Osteocyte (in vitro differentiated cells): ENCODE measurements at regions not wholly inside any gene's neighbourhood (a gene's known extent, or its start where the extent isn't known, plus 50 kb on each side); places are given as distances from the start of the nearest gene placed in this dataset.
"Not testable (repeated sequence)": the region's sequence is repeated elsewhere in the genome, so short reads cannot be mapped to it uniquely, and the experiment has no call there.

Experiments used
- DNase-seq: peaks from one replicate; pipeline ENCODE4 v3.0.0; 2021; ENCODE audit warnings: mixed read lengths; ENCODE audit not compliant: unreplicated experiment; ENCODE audit errors: extremely low spot score
- H3K27ac Mint-ChIP-seq: one replicate; pipeline ENCODE4 v1.8.0; 2021; ENCODE audit warnings: mild to moderate bottlenecking, mixed read lengths; ENCODE audit not compliant: unreplicated experiment
- H3K27me3 Mint-ChIP-seq: one replicate; pipeline ENCODE4 v1.8.0; 2021; ENCODE audit warnings: mixed read lengths; ENCODE audit not compliant: unreplicated experiment
- H3K36me3 Mint-ChIP-seq: one replicate; pipeline ENCODE4 v1.8.0; 2021; ENCODE audit warnings: mixed read lengths; ENCODE audit not compliant: unreplicated experiment
- H3K4me1 Mint-ChIP-seq: one replicate; pipeline ENCODE4 v1.8.0; 2021; ENCODE audit warnings: mixed read lengths; ENCODE audit not compliant: unreplicated experiment
- H3K4me3 Mint-ChIP-seq: one replicate; pipeline ENCODE4 v1.8.0; 2021; ENCODE audit warnings: mild to moderate bottlenecking, moderate library complexity, mixed read lengths; ENCODE audit not compliant: unreplicated experiment
- H3K9me3 Mint-ChIP-seq: one replicate; pipeline ENCODE4 v1.8.0; 2021; ENCODE audit warnings: mixed read lengths; ENCODE audit not compliant: unreplicated experiment
- TF ChIP-seq, protein P1 (sequence below): fragments of 200-600 bp; sonication (generic); IDR thresholded peaks from 2 replicates; pipeline ENCODE4 v1.5.0; 2021; ENCODE audit warnings: antibody characterized with exemption, mild to moderate bottlenecking, moderate library complexity

DNA sequence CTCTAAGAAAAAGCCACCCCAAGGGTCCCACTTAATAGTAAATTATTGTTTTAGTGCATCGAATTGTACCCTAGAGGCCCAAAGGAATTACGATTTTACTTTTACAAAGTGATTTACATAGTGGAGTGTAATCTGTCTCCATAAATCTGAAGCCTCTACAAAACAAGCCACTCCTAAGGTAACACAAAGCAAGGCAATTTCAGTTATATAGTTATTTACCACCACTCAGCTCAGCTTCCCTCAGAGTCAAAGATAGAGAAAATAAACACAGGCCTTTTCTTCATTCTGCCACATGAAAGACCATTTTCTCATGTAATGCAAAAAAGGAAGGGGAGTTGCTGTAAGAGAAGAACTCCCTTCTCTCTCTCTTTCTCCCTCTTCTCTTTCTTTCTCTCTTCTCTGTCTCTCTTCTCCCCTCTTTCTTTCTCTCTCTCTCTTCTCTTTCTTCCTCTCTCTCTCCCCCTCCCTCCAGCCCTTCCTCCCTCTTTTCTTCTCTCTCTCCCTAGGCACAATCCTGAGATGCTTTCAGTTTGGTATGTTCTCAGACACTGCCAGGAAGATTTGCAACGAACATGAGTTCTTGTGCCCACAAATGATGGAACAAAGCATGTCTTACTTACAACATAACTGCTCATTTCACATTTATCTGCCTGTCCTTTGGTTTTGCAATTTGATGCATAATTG is 264.5 kb downstream of the BCL2 start:
- no peaks in the 10 kb centered on the region for H3K9me3 Mint-ChIP-seq
- H3K27me3 Mint-ChIP-seq = peaks cover 26% of the 10 kb centered on the region
- H3K27ac Mint-ChIP-seq = no peak overlapping the region
- no peaks in the 10 kb centered on the region for H3K4me1 Mint-ChIP-seq
- TF ChIP-seq, protein P1, sequence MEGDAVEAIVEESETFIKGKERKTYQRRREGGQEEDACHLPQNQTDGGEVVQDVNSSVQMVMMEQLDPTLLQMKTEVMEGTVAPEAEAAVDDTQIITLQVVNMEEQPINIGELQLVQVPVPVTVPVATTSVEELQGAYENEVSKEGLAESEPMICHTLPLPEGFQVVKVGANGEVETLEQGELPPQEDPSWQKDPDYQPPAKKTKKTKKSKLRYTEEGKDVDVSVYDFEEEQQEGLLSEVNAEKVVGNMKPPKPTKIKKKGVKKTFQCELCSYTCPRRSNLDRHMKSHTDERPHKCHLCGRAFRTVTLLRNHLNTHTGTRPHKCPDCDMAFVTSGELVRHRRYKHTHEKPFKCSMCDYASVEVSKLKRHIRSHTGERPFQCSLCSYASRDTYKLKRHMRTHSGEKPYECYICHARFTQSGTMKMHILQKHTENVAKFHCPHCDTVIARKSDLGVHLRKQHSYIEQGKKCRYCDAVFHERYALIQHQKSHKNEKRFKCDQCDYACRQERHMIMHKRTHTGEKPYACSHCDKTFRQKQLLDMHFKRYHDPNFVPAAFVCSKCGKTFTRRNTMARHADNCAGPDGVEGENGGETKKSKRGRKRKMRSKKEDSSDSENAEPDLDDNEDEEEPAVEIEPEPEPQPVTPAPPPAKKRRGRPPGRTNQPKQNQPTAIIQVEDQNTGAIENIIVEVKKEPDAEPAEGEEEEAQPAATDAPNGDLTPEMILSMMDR = no peak
- H3K4me3 Mint-ChIP-seq = no peak overlapping the region
- no peaks in the 10 kb centered on the region for H3K36me3 Mint-ChIP-seq
- DNase-seq = no peak

DNA sequence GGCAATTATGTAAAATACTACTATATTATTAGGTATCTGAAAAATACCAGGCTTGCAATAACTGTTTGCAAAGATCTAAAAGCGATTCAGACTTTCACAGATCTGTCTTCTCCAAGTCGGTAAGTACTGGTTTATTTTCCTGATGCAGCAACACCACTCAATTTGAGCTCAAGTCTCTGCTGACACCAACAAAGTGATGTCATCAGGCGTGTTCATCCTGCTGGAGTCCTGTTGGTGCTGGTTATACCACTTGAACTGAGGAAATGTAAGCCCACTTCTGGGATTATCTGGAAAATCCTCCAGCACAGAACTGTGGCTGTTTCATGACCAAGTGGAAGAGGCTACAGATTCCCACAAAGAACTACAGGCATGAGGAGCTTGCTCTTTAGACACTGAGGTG is 267.6 kb downstream of the BCL2 start:
- Mint-ChIP-seq H3K36me3 (no peaks in the 10 kb centered on the region), H3K27me3 (peaks cover 41% of the 10 kb centered on the region), H3K4me3 (no peak overlapping the region), H3K9me3 (no peaks in the 10 kb centered on the region), H3K27ac (no peak overlapping the region), H3K4me1 (no peaks in the 10 kb centered on the region)
- TF ChIP-seq, protein P1 = no peak
- DNase-seq = no peak

DNA sequence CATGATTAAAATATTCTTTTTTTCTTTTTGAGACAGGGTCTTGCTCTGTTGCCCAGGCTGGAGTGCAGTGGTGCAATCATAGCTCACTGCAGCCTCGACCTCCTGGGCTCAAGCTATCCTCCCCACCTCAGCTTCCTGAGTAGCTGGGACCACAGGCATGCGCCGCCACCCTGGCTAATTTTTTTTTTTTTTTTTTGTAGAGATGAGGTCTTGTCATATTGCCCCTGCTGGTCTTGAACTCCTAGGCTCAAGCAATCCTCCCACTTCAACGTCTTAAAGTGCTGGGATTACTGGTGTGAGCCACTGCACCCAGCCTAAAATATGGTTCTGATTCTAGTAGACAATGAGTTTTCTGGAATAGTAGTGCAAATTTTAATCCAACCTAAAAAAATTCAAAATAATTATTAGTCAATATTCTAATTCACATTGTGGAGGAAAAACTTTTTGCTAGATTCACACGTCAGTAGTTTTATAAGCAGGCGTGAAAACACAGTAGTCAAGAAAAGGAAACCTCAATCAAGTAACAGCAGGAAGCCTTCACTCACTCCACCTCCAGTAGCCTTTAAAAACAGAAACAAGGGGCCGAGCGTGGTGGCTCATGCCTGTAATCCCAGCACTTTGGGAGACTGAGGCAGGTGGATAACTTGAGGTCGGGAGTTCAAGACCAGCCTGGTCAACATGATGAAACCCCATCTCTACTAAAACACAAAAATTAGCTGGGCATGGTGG is 268.7 kb downstream of the BCL2 start:
- H3K27me3 Mint-ChIP-seq = peaks cover 48% of the 10 kb centered on the region
- H3K4me1 Mint-ChIP-seq, DNase-seq, H3K27ac Mint-ChIP-seq, H3K4me3 Mint-ChIP-seq, H3K9me3 Mint-ChIP-seq, H3K36me3 Mint-ChIP-seq: not testable (repeated sequence)

DNA sequence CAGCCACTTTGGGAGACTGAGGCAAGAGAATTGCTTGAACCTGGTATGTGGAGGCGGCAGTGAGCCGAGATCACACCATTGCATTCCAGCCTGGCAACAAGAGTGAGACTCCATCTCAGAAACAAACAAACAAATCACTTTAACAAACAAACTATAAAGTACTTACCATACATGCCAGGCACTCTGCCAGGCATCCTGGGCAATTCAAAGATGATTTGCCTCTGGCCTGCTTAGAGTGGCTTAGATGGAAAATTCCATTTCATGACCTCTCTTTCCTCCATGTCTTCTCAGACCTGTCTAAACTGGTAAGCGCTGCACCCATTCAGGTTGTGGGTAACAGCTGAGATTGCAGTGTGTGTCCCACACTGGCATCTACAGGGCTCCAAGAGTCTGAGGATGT is 273.2 kb downstream of the BCL2 start:
- H3K27ac Mint-ChIP-seq = no peak overlapping the region
- peaks cover 8% of the 10 kb centered on the region for H3K9me3 Mint-ChIP-seq
- H3K36me3 Mint-ChIP-seq = no peaks in the 10 kb centered on the region
- peaks cover 61% of the 10 kb centered on the region for H3K27me3 Mint-ChIP-seq
- no peaks in the 10 kb centered on the region for H3K4me1 Mint-ChIP-seq
- no peak overlapping the region for H3K4me3 Mint-ChIP-seq
- TF ChIP-seq, protein P1 = no peak
- no peak for DNase-seq

DNA sequence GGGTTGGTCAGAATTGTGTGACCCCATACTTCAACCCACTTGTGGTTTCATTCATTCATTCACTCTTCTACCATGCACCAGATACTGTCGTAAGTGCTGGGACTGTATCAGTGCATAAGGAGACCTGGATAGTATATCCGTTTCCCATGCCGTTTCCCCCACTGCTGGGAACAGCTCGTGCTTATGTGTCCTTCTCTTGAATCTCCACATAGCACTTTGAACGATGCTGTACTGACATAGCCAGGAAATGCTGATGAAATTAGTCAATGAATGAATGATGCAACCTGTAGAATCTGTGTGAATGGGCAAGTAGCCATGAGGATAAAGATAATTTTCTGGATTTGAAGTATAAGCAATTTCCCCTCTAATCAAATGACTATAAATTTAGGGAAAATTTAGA is 276.1 kb downstream of the BCL2 start:
- no peak for DNase-seq
- TF ChIP-seq, protein P1 = no peak
- no peak overlapping the region for H3K4me3 Mint-ChIP-seq

More for the DNA sequence above, 276.1 kb downstream of the BCL2 start:
- no peaks in the 10 kb centered on the region for H3K36me3 Mint-ChIP-seq
- H3K27ac Mint-ChIP-seq = no peak overlapping the region
- H3K9me3 Mint-ChIP-seq = peaks cover 8% of the 10 kb centered on the region
- peaks cover 60% of the 10 kb centered on the region for H3K27me3 Mint-ChIP-seq
- H3K4me1 Mint-ChIP-seq = no peaks in the 10 kb centered on the region
